HPDE6-E6E7 (cell line): ENCODE measurements at regions not wholly inside any gene's neighbourhood (a gene's known extent, or its start where the extent isn't known, plus 50 kb on each side); places are given as distances from the start of the nearest gene placed in this dataset.

Source experiments
- DNase-seq: peaks from one replicate; pipeline ENCODE4 v3.0.0; 2011; ENCODE audit warnings: missing footprints; ENCODE audit errors: extremely low spot score

- no peak for DNase-seq
These were observed 71.3 kb downstream of the CPN2 start for GRCh38 chr3:194279701-194280360.

- no peak for DNase-seq
These were observed 70.4 kb downstream of the CPN2 start for GRCh38 chr3:194280777-194281176.

- no peak for DNase-seq
These were observed 69.8 kb downstream of the CPN2 start for GRCh38 chr3:194281306-194281705.

- DNase-seq: no peak
These were observed 69.4 kb downstream of the CPN2 start for GRCh38 chr3:194281766-194282165.

GRCh38 chr3:194282436-194283122 is 68.5 kb downstream of the CPN2 start:
- no peak for DNase-seq

- no peak for DNase-seq
These were observed 67.7 kb downstream of the CPN2 start for GRCh38 chr3:194283221-194284006.

GRCh38 chr3:194284351-194284750 is 66.8 kb downstream of the CPN2 start:
- DNase-seq: no peak

GRCh38 chr3:194285024-194285849 is 65.9 kb downstream of the CPN2 start:
- no peak for DNase-seq

- no peak for DNase-seq
These were observed 65.3 kb downstream of the CPN2 start for GRCh38 chr3:194285850-194286197.

GRCh38 chr3:194286375-194287146 is 64.6 kb downstream of the CPN2 start:
- DNase-seq: no peak

GRCh38 chr3:194287374-194287773 is 63.8 kb downstream of the CPN2 start:
- DNase-seq: no peak

- DNase-seq: no peak
These were observed 63.0 kb downstream of the CPN2 start for GRCh38 chr3:194287977-194288706.
